Suprapubic skin (tissue), 3 donors: ENCODE measurements at regions not wholly inside any gene's neighbourhood (a gene's known extent, or its start where the extent isn't known, plus 50 kb on each side); places are given as distances from the start of the nearest gene placed in this dataset.

Experiments
- CTCF ChIP-seq, 2 donors: fragments of 200-600 bp in 1 of 2; fragments of 450-650 bp in 1 of 2; sonication (generic) in 1 of 2; IDR thresholded peaks; one replicate each; pipeline ENCODE4 v1.5.1; 2016 to 2019; ENCODE audit warnings: antibody characterized with exemption in 2 of 2, mild to moderate bottlenecking in 1 of 2, moderate library complexity in 1 of 2
- POLR2A ChIP-seq, 2 donors: fragments of 450-650 bp; IDR thresholded peaks; one replicate each; pipeline ENCODE4 v1.6.1; 2017; ENCODE audit warnings: antibody characterized with exemption in 2 of 2, mild to moderate bottlenecking in 2 of 2, moderate library complexity in 2 of 2

GRCh38 chr6:119444642-119445557, 95.3 kb upstream of the MAN1A1 start:
- TF ChIP-seq POLR2A (IDR thresholded peaks at IDR 0.05): no peak
- no peak for TF ChIP-seq CTCF (IDR thresholded peaks at IDR 0.05)
